Aorta (tissue), 5 donors: ENCODE measurements at regions not wholly inside any gene's neighbourhood (a gene's known extent, or its start where the extent isn't known, plus 50 kb on each side); places are given as distances from the start of the nearest gene placed in this dataset.

Source experiments
- ATAC-seq: fragments of 200-7000 bp; cut with Tn5 transposase; one replicate; pipeline ENCODE4 v1.9.1; 2022; ENCODE audit warnings: moderate library complexity; ENCODE audit not compliant: low FRiP score
- DNase-seq, 2 donors: peaks; one replicate each; pipeline ENCODE4 v3.0.0-alpha.2; 2020
- H3K27ac ChIP-seq, 2 donors: one replicate each; pipeline ENCODE4 v1.5.1; 2013; ENCODE audit warnings: low read length in 2 of 2, mild to moderate bottlenecking in 2 of 2, moderate library complexity in 2 of 2, control low read depth in 1 of 2, inconsistent platforms in 1 of 2, low read depth in 1 of 2
- H3K27me3 ChIP-seq, 2 donors: one replicate each; pipeline ENCODE4 v1.6.1; 2013; ENCODE audit warnings: control low read depth in 1 of 2, low read length in 1 of 2, mild to moderate bottlenecking in 1 of 2, moderate library complexity in 1 of 2; ENCODE audit not compliant: insufficient read depth in 2 of 2, control insufficient read depth in 1 of 2
- H3K36me3 ChIP-seq, 2 donors: one replicate each; pipeline ENCODE4 v1.6.1; 2013; ENCODE audit warnings: control low read depth in 1 of 2, low read length in 1 of 2, mild to moderate bottlenecking in 1 of 2; ENCODE audit not compliant: insufficient read depth in 2 of 2, control insufficient read depth in 1 of 2
- H3K4me1 ChIP-seq, 2 donors: one replicate each; pipeline ENCODE4 v1.6.1; 2013; ENCODE audit warnings: low read length in 2 of 2, control low read depth in 1 of 2, mild to moderate bottlenecking in 1 of 2, moderate library complexity in 1 of 2; ENCODE audit not compliant: insufficient read depth in 2 of 2, control insufficient read depth in 1 of 2
- H3K4me3 ChIP-seq, 2 donors: one replicate each; pipeline ENCODE4 v1.5.1; 2013; ENCODE audit warnings: low read length in 2 of 2, control low read depth in 1 of 2, mild to moderate bottlenecking in 1 of 2
- H3K9me3 ChIP-seq: one replicate; pipeline ENCODE4 v1.6.1; 2013; ENCODE audit warnings: mild to moderate bottlenecking, low read length; ENCODE audit not compliant: control insufficient read depth
- WGBS, 2 donors: extraction: QIAGEN DNeasy Blood & Tissue Kit; methylation state at CpG; one replicate each; pipeline ENCODE4 v1.1.7; 2013; 5-methylcytosine and 5-hydroxymethylcytosine counted together
- intact Hi-C, 2 donors: fragments of 100-400 bp; cut with DNase I; formaldehyde crosslinking; loops; one replicate each; pipeline versions ENCODE4 v1.14.2 to v1.15.0; 2022
- donor health status: healthy with polysubstance abuse.
- donor health status: Bipolar disorder and iron deficiency.
- donor health status: DM: no; HTN: no; CAD: no.
- donor health status: DM: no; HTN: no; CAD: no.
- donor health status: DM: yes; HTN: yes; CAD: no.

GRCh38 chr5:20498102-20498501, 510.1 kb upstream of the CDH18 start:
- Histone ChIP-seq H3K9me3 (no peaks in the 10 kb centered on the region), H3K4me1 (no peaks in the 10 kb centered on the region), H3K27me3 (no peaks in the 10 kb centered on the region), H3K36me3 (no peaks in the 10 kb centered on the region), H3K27ac (no peak overlapping the region), H3K4me3 (no peak overlapping the region)
- intact Hi-C loops = no loop called here
- ATAC-seq = no peak
- WGBS, 2 donors = 79 to 84% methylated on average over 1 of the region's 1 CpG
- no peak for DNase-seq

- no peak for ATAC-seq
- no peak for DNase-seq
- Histone ChIP-seq H3K36me3 (no peaks in the 10 kb centered on the region), H3K27me3 (no peaks in the 10 kb centered on the region), H3K27ac (no peak overlapping the region), H3K4me1 (no peaks in the 10 kb centered on the region), H3K4me3 (no peak overlapping the region), H3K9me3 (no peaks in the 10 kb centered on the region)
- intact Hi-C loops = no loop called here
- WGBS, 2 donors = 78 to 80% methylated on average over 2 of the region's 2 CpGs
Measured at GRCh38 chr5:20497356-20497755, 509.4 kb upstream of the CDH18 start.

DNA sequence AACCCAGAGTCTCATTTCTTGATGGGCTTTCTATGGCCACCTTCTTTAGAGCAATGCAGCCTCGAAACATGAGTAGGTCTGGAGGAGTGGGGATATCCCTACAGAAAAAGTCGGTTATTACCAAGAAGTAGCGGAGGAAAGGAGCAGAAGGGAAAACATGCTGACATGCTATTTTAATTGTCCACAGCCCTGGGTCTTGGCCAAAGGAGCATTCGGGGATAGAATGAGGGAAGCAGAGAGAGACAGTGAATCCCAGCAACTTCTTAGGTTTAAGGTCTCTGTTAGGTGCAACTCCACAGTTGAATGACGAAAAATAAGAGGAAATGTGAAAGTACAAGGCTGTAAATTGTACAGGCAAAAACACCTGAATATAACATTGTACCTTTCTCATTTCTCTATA, 506.7 kb upstream of the CDH18 start:
- H3K9me3 ChIP-seq = no peaks in the 10 kb centered on the region
- intact Hi-C loops = no loop called here
- WGBS, 2 donors = 78 to 83% methylated on average over 5 of the region's 5 CpGs
- DNase-seq (no peak), ATAC-seq (no peak)
- no peaks in the 10 kb centered on the region for H3K4me1 ChIP-seq
- no peak overlapping the region for H3K4me3 ChIP-seq
- no peaks in the 10 kb centered on the region for H3K36me3 ChIP-seq
- H3K27me3 ChIP-seq = no peaks in the 10 kb centered on the region
- H3K27ac ChIP-seq = no peak overlapping the region

- DNase-seq (no peak), ATAC-seq (no peak)
- Histone ChIP-seq H3K27me3 (no peaks in the 10 kb centered on the region), H3K36me3 (no peaks in the 10 kb centered on the region), H3K9me3 (no peaks in the 10 kb centered on the region), H3K4me1 (no peaks in the 10 kb centered on the region), H3K27ac (no peak overlapping the region), H3K4me3 (no peak overlapping the region)
- intact Hi-C loops = no loop called here
- 62 to 65% methylated on average over 4 of the region's 4 CpGs for WGBS, 2 donors
Measured at GRCh38 chr5:20486826-20487225, 498.8 kb upstream of the CDH18 start.

DNA sequence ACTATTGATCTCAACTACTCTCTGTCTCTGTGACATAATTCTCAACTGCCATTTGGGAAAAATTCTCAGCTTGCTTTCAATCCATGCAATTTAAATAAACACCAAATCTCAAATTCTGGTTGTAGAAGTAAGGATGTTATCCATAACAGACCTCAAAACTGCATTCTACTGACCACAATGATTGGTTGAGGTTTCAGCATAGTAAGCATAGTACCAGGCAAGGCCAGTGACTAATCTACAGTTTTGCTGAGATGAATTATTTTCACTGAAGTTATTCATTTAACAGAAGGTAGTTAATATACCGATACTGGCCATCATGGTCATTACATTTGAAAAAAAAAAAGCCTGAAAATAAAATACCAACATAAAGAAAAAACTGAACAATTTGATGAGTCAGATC, 488.0 kb upstream of the CDH18 start:
- Histone ChIP-seq H3K4me1 (no peaks in the 10 kb centered on the region), H3K4me3 (no peak overlapping the region), H3K27ac (no peak overlapping the region), H3K27me3 (no peaks in the 10 kb centered on the region), H3K9me3 (peaks cover 2% of the 10 kb centered on the region), H3K36me3 (no peaks in the 10 kb centered on the region)
- intact Hi-C loops = no loop called here
- ATAC-seq (no peak), DNase-seq (no peak)
- WGBS, 2 donors = 82 to 86% methylated on average over 1 of the region's 1 CpG

DNA sequence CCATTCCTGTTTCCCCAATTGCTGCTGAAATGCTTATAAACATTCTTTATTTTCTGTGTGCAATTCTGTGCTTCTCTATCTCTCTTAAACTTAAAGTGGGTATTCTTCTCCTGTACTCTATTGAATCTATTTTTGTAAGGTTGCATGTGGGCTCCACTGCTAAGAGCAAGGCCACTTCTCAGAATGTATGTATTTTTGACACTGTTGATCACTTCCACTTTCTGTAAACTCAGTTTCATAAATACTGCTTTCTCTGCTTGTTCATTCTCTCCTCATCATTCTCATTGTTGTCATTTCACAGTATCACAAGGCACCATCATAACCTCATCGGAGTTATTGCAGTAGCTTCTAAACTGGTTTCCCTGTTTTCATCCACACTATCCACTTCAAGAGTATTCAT, 483.0 kb upstream of the CDH18 start:
- 90 to 100% methylated on average over 1 of the region's 1 CpG for WGBS, 2 donors

DNA sequence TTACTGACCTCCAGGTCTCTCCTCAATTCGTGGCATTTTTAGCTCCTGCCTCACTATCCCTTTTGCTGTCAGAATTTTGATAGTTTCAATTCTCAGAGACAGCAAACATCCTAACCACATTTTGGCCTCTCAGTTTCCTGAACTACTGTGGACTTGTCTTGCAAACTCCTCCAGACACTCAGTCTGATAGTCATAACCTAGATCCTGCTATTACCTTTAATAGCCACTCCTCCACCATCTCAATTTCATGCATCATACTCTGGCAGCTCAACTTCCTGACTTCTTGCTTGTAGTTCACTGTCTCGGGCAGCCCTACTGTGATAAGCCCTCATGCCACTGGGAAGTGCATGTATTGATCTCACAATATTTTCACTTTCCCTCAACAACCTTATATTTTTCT, 481.8 kb upstream of the CDH18 start:
- no peaks in the 10 kb centered on the region for H3K36me3 ChIP-seq
- 41 to 48% methylated on average over 2 of the region's 2 CpGs for WGBS, 2 donors
- no peaks in the 10 kb centered on the region for H3K9me3 ChIP-seq

More for the DNA sequence above, 483.0 kb upstream of the CDH18 start:
- no peaks in the 10 kb centered on the region for H3K9me3 ChIP-seq
- H3K36me3 ChIP-seq = no peaks in the 10 kb centered on the region
- H3K4me3 ChIP-seq = no peak overlapping the region
- no peaks in the 10 kb centered on the region for H3K27me3 ChIP-seq
- intact Hi-C loops = no loop called here
- no peak for ATAC-seq
- H3K4me1 ChIP-seq = no peaks in the 10 kb centered on the region
- DNase-seq = no peak
- H3K27ac ChIP-seq = no peak overlapping the region

DNA sequence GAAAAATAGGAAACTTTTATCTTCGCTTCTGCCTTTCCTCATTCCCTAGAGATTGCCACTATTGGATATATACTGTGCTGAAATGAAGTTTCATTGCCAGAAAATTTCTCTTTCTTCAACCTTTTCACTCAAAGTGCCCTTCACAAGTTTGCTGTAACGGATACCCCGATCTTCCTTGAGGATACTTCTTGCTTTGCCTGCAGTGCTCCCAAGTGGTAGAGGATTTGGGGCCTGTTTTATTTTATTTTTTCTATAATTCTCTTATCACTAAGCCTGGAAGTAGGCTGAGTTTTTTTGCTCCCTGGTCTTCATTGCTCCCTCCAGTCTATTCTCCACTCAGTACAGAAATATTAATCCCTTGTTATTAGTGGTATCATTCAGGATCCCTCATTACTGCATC, 481.4 kb upstream of the CDH18 start:
- Histone ChIP-seq H3K27ac (no peak overlapping the region), H3K4me3 (no peak overlapping the region), H3K9me3 (no peaks in the 10 kb centered on the region), H3K36me3 (no peaks in the 10 kb centered on the region), H3K4me1 (no peaks in the 10 kb centered on the region), H3K27me3 (no peaks in the 10 kb centered on the region)
- ATAC-seq = no peak
- DNase-seq = no peak
- WGBS, 2 donors = 76 to 77% methylated on average over 3 of the region's 3 CpGs
- intact Hi-C loops = no loop called here

More for the DNA sequence above, 481.8 kb upstream of the CDH18 start:
- no peaks in the 10 kb centered on the region for H3K27me3 ChIP-seq
- no peaks in the 10 kb centered on the region for H3K4me1 ChIP-seq
- ATAC-seq (no peak), DNase-seq (no peak)
- H3K4me3 ChIP-seq = no peak overlapping the region
- H3K27ac ChIP-seq = no peak overlapping the region
- intact Hi-C loops = no loop called here

GRCh38 chr5:20466512-20466911, 478.5 kb upstream of the CDH18 start:
- intact Hi-C loops = no loop called here
- Histone ChIP-seq H3K4me3 (no peak overlapping the region), H3K9me3 (no peaks in the 10 kb centered on the region), H3K27me3 (no peaks in the 10 kb centered on the region), H3K36me3 (no peaks in the 10 kb centered on the region), H3K27ac (no peak overlapping the region), H3K4me1 (no peaks in the 10 kb centered on the region)
- DNase-seq = no peak
- no peak for ATAC-seq
- 39 to 67% methylated on average over 1 of the region's 1 CpG for WGBS, 2 donors
